ENCODE measurements at regions not wholly inside any gene's neighbourhood (a gene's known extent, or its start where the extent isn't known, plus 50 kb on each side); places are given as distances from the start of the nearest gene placed in this dataset.
A peak's percentile ranks its signal among the peaks of the same experiment; 100 is the strongest.

GRCh38 chr11:131052367-131052766 lies 136.1 kb upstream of the SNX19 start:
- DNase-seq (ENCODE audit: low read depth in 2 of 2): no peak

- no peak for DNase-seq (ENCODE audit: low read depth in 2 of 2)
These were observed 139.8 kb upstream of the SNX19 start for GRCh38 chr11:131056036-131056435.

- no peak for DNase-seq (ENCODE audit: low read depth in 2 of 2)
These were observed 147.4 kb upstream of the SNX19 start for GRCh38 chr11:131063638-131064037.

- peak; percentile 4 to 32 for DNase-seq (ENCODE audit: low read depth in 2 of 2)
These were observed 148.2 kb upstream of the SNX19 start for GRCh38 chr11:131064373-131064991.

- DNase-seq (ENCODE audit: low read depth in 2 of 2): no peak
These were observed 149.4 kb upstream of the SNX19 start for GRCh38 chr11:131065435-131066413.

- DNase-seq (ENCODE audit: low read depth in 2 of 2): no peak
These were observed 150.3 kb upstream of the SNX19 start for GRCh38 chr11:131066551-131066950.

GRCh38 chr11:131070365-131070764 lies 154.1 kb upstream of the SNX19 start:
- DNase-seq (ENCODE audit: low read depth in 2 of 2): no peak

GRCh38 chr11:131073167-131073566 lies 156.9 kb upstream of the SNX19 start:
- no peak for DNase-seq (ENCODE audit: low read depth in 2 of 2)

GRCh38 chr11:131074573-131074972 lies 158.3 kb upstream of the SNX19 start:
- no peak for DNase-seq (ENCODE audit: low read depth in 2 of 2)

- no peak for DNase-seq (ENCODE audit: low read depth in 2 of 2)
These were observed 161.1 kb upstream of the SNX19 start for GRCh38 chr11:131077340-131077739.

GRCh38 chr11:131079036-131079435 lies 162.8 kb upstream of the SNX19 start:
- DNase-seq (ENCODE audit: low read depth in 2 of 2): no peak

- DNase-seq (ENCODE audit: low read depth in 2 of 2): no peak
These were observed 173.5 kb upstream of the SNX19 start for GRCh38 chr11:131089727-131090245.

- no peak for DNase-seq (ENCODE audit: low read depth in 2 of 2)
These were observed 176.2 kb upstream of the SNX19 start for GRCh38 chr11:131092469-131092868.

GRCh38 chr11:131094827-131095226 lies 178.5 kb upstream of the SNX19 start:
- no peak for DNase-seq (ENCODE audit: low read depth in 2 of 2)

- DNase-seq (ENCODE audit: low read depth in 2 of 2): no peak
These were observed 179.4 kb upstream of the SNX19 start for GRCh38 chr11:131095511-131096185.

GRCh38 chr11:131099013-131099412 lies 182.7 kb upstream of the SNX19 start:
- no peak for DNase-seq (ENCODE audit: low read depth in 2 of 2)

GRCh38 chr11:131099746-131100145 lies 183.5 kb upstream of the SNX19 start:
- no peak for DNase-seq (ENCODE audit: low read depth in 2 of 2)

- no peak for DNase-seq (ENCODE audit: low read depth in 2 of 2)
These were observed 192.5 kb upstream of the SNX19 start for GRCh38 chr11:131108760-131109159.

GRCh38 chr11:131109257-131109656 lies 193.0 kb upstream of the SNX19 start:
- no peak for DNase-seq (ENCODE audit: low read depth in 2 of 2)

GRCh38 chr11:131109790-131110189 lies 193.5 kb upstream of the SNX19 start:
- no peak for DNase-seq (ENCODE audit: low read depth in 2 of 2)

- no peak for DNase-seq (ENCODE audit: low read depth in 2 of 2)
These were observed 195.5 kb upstream of the SNX19 start for GRCh38 chr11:131111775-131112174.

- no peak for DNase-seq (ENCODE audit: low read depth in 2 of 2)
These were observed 202.0 kb upstream of the SNX19 start for GRCh38 chr11:131118247-131118646.
